Ishikawa (cell line): ENCODE measurements at regions not wholly inside any gene's neighbourhood (a gene's known extent, or its start where the extent isn't known, plus 50 kb on each side); places are given as distances from the start of the nearest gene placed in this dataset.

Experiments used
- CEBPB ChIP-seq: IDR thresholded peaks from 2 replicates; pipeline ENCODE4 v1.6.1; 2012
- CREB1 ChIP-seq: IDR thresholded peaks from 2 replicates; pipeline ENCODE4 v1.6.1; 2012; ENCODE audit warnings: low read depth
- EGR1 ChIP-seq: IDR thresholded peaks from 2 replicates; pipeline ENCODE4 v1.6.1; 2012
- EP300 ChIP-seq: IDR thresholded peaks from 2 replicates; pipeline ENCODE4 v1.6.1; 2012; ENCODE audit warnings: borderline replicate concordance
- FOXM1 ChIP-seq: IDR thresholded peaks from 2 replicates; pipeline ENCODE4 v1.6.1; 2012; ENCODE audit warnings: low read depth, borderline replicate concordance
- MAX ChIP-seq: IDR thresholded peaks from 2 replicates; pipeline ENCODE4 v1.6.1; 2012
- NFIC ChIP-seq: IDR thresholded peaks from 2 replicates; pipeline ENCODE4 v1.6.1; 2012
- RAD21 ChIP-seq: IDR thresholded peaks from 2 replicates; pipeline ENCODE4 v1.6.1; 2012; ENCODE audit warnings: low read depth
- TAF1 ChIP-seq: IDR thresholded peaks from 2 replicates; pipeline ENCODE4 v1.6.1; 2012; ENCODE audit warnings: low read depth, mild to moderate bottlenecking
- TCF12 ChIP-seq: IDR thresholded peaks from 2 replicates; pipeline ENCODE4 v1.6.1; 2012; ENCODE audit warnings: low read depth
- TEAD4 ChIP-seq: IDR thresholded peaks from 2 replicates; pipeline ENCODE4 v1.6.1; 2012
- YY1 ChIP-seq: IDR thresholded peaks from 2 replicates; pipeline ENCODE4 v1.6.1; 2012; ENCODE audit warnings: low read depth
- ZBTB7A ChIP-seq: IDR thresholded peaks from 2 replicates; pipeline ENCODE4 v1.6.1; 2012; ENCODE audit warnings: low read depth
- TF ChIP-seq, protein P1 (sequence below): IDR thresholded peaks from 2 replicates; pipeline ENCODE4 v1.6.1; 2012
- TF ChIP-seq, protein P2 (sequence below): IDR thresholded peaks from 2 replicates; pipeline ENCODE4 v1.6.1; 2012; ENCODE audit warnings: low read depth, mild to moderate bottlenecking

DNA sequence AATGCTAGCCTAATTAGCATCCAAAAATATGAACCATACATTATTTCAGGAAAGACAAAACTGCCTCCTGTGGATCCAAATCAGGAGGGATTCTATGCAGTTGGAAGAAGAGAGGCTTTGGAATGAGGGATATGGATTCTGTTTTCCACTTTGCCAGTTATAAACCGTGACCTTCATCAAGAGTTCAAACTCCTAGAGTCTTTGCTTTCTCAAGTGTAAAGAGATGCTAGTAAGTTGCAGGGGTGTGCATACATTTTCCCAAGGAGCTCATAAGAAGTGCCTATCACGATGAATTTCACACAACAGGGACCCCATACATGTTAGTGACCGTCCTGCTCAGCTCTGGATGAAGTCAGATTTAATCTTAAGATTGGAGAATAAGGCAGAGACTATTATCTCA lies 542.5 kb downstream of the SOX11 start:
- TF ChIP-seq CREB1 (no peak), CEBPB (no peak), TAF1 (no peak), RAD21 (no peak), ZBTB7A (no peak), EGR1 (no peak), EP300 (no peak), YY1 (no peak), FOXM1 (no peak), TEAD4 (no peak), TCF12 (no peak), MAX (no peak), NFIC (no peak)
- TF ChIP-seq, protein P1, sequence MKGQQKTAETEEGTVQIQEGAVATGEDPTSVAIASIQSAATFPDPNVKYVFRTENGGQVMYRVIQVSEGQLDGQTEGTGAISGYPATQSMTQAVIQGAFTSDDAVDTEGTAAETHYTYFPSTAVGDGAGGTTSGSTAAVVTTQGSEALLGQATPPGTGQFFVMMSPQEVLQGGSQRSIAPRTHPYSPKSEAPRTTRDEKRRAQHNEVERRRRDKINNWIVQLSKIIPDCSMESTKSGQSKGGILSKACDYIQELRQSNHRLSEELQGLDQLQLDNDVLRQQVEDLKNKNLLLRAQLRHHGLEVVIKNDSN = no peak
- TF ChIP-seq, protein P2, sequence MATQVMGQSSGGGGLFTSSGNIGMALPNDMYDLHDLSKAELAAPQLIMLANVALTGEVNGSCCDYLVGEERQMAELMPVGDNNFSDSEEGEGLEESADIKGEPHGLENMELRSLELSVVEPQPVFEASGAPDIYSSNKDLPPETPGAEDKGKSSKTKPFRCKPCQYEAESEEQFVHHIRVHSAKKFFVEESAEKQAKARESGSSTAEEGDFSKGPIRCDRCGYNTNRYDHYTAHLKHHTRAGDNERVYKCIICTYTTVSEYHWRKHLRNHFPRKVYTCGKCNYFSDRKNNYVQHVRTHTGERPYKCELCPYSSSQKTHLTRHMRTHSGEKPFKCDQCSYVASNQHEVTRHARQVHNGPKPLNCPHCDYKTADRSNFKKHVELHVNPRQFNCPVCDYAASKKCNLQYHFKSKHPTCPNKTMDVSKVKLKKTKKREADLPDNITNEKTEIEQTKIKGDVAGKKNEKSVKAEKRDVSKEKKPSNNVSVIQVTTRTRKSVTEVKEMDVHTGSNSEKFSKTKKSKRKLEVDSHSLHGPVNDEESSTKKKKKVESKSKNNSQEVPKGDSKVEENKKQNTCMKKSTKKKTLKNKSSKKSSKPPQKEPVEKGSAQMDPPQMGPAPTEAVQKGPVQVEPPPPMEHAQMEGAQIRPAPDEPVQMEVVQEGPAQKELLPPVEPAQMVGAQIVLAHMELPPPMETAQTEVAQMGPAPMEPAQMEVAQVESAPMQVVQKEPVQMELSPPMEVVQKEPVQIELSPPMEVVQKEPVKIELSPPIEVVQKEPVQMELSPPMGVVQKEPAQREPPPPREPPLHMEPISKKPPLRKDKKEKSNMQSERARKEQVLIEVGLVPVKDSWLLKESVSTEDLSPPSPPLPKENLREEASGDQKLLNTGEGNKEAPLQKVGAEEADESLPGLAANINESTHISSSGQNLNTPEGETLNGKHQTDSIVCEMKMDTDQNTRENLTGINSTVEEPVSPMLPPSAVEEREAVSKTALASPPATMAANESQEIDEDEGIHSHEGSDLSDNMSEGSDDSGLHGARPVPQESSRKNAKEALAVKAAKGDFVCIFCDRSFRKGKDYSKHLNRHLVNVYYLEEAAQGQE = no peak

DNA sequence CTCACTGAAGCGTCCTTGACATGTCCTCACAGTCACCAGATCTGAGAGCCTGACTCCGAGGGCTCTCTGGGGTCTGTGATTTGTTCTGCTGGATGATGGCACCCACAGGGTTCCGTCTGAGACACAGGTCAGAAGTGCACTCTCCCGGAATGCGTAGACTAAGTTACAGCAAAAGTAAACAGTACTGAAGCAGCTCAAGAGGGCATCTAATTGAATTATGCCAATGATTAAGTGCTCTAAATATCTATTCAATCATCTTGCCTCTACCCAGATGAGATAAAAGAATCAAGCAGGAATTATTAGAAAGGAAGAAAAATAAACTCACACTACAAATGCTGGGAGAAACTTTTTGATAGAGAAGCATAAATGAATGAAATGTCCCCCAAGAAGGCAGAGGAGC lies 544.1 kb downstream of the SOX11 start:
- TF ChIP-seq, protein P1 = no peak
- TF ChIP-seq, protein P2 = no peak
- TF ChIP-seq ZBTB7A (no peak), TCF12 (no peak), CEBPB (no peak), RAD21 (no peak), EGR1 (no peak), MAX (no peak), EP300 (no peak), TEAD4 (no peak), YY1 (no peak)

- TF ChIP-seq CREB1 (no peak), RAD21 (no peak), MAX (no peak), EP300 (no peak), TAF1 (no peak), TCF12 (no peak), NFIC (no peak), EGR1 (no peak), CEBPB (no peak)
- TF ChIP-seq, protein P1 = no peak
- TF ChIP-seq, protein P2 = no peak
Observed at GRCh38 chr2:6237039-6237660, 545.0 kb downstream of the SOX11 start.

- TF ChIP-seq MAX = no peak
- TF ChIP-seq CREB1 = no peak
- no peak for TF ChIP-seq RAD21
- no peak for TF ChIP-seq NFIC
- TF ChIP-seq, protein P2 = no peak
- no peak for TF ChIP-seq TAF1
- TF ChIP-seq EP300 = no peak
- no peak for TF ChIP-seq FOXM1
- TF ChIP-seq TCF12 = no peak
- no peak for TF ChIP-seq ZBTB7A
- no peak for TF ChIP-seq CEBPB
- TF ChIP-seq YY1 = no peak
- no peak for TF ChIP-seq EGR1
Observed at GRCh38 chr2:6249557-6249956, 557.4 kb downstream of the SOX11 start.
